K562 (cell line): ENCODE measurements at regions not wholly inside any gene's neighbourhood (a gene's known extent, or its start where the extent isn't known, plus 50 kb on each side); places are given as distances from the start of the nearest gene placed in this dataset.

Experiments
- ATAC-seq: fragments of 200-7000 bp; cut with Tn5 transposase; 3 replicates; pipeline ENCODE4 v1.9.1; 2020; ENCODE audit warnings: moderate library complexity
- BruUV-seq: library from RNA; stranded (reverse); fragments of 400-500 nt; replicated peaks from 2 replicates; lab custom pipeline; 2021; lab: Mats Ljungman, UMichigan
- CTCF ChIA-PET: fragments of 300-600 bp; formaldehyde crosslinking; extraction: SDS; loops from one replicate; lab custom pipeline; 2021; ENCODE audit warnings: low intra/inter-chr PET ratio; lab: Yijun Ruan, JAX
- POLR2A ChIA-PET: fragments of 300-600, 350-650 bp; sonication (Branson Sonifier 250); formaldehyde crosslinking; extraction: SDS; loops from one replicate; lab custom pipeline; 2021; ENCODE audit warnings: antibody characterized with exemption, inconsistent platforms; lab: Yijun Ruan, JAX
- DNase-seq, 4 experiments: peaks; one replicate each; pipeline versions ENCODE4 v3.0.0 to v3.0.0-alpha.2; 2011 to 2018; ENCODE audit warnings: low spot score in 3 of 4, mixed read lengths in 3 of 4; ENCODE audit errors: extremely low read depth in 1 of 4
- FAIRE-seq: peaks from 2 replicates; lab custom pipeline; 2011; peaks lifted over from hg19 to GRCh38; lab: Jason Lieb, UNC
- H2AFZ ChIP-seq: 2 replicates; pipeline ENCODE4 v1.6.0; 2011; ENCODE audit warnings: low read depth, low read length, control low read depth, inconsistent platforms
- H3K27ac ChIP-seq: fragments of 200-600 bp; 3 replicates; pipeline ENCODE4 v1.8.0; 2011; ENCODE audit warnings: low read depth, mild to moderate bottlenecking, control low read depth, inconsistent platforms, low read length, moderate library complexity, mixed read lengths; ENCODE audit errors: extremely low read depth
- H3K27me3 ChIP-seq, 2 experiments: fragments of 300-600 bp in 1 of 2; 2 replicates in 1 of 2; 3 replicates in 1 of 2; pipeline versions ENCODE4 v1.6.0 to v1.8.0; 2011; ENCODE audit warnings: inconsistent platforms in 2 of 2, low read length in 2 of 2, mild to moderate bottlenecking in 1 of 2, mixed read lengths in 1 of 2, moderate library complexity in 1 of 2; ENCODE audit not compliant: control insufficient read depth in 2 of 2, insufficient read depth in 2 of 2
- H3K36me3 ChIP-seq: fragments of 300-600 bp; 3 replicates; pipeline ENCODE4 v1.8.0; 2011; ENCODE audit warnings: mild to moderate bottlenecking, low read length, inconsistent platforms; ENCODE audit not compliant: control insufficient read depth, insufficient read depth
- H3K4me1 ChIP-seq, 2 experiments: fragments of 200-600 bp in 1 of 2; replicated peaks in 1 of 2; 2 replicates in 1 of 2; 3 replicates in 1 of 2; pipeline versions ENCODE4 v1.5.1 to v1.8.0; 2011; ENCODE audit warnings: inconsistent platforms in 2 of 2, low read length in 2 of 2, mild to moderate bottlenecking in 1 of 2, mixed read lengths in 1 of 2, moderate library complexity in 1 of 2; ENCODE audit not compliant: control insufficient read depth in 2 of 2, insufficient read depth in 2 of 2
- H3K4me2 ChIP-seq: 2 replicates; pipeline ENCODE4 v1.6.1; 2011; ENCODE audit warnings: low read length, control low read depth, inconsistent platforms, mixed read lengths; ENCODE audit not compliant: insufficient read depth
- H3K4me3 ChIP-seq: fragments of 200-600 bp; sonication (generic), shearing (Covaris generic); 2 replicates; pipeline ENCODE4 v1.5.1; 2016; ENCODE audit warnings: control low read depth, inconsistent platforms
- H3K79me2 ChIP-seq: fragments of 200-600 bp; 3 replicates; pipeline ENCODE4 v1.8.0; 2011; ENCODE audit warnings: low read length, inconsistent platforms; ENCODE audit not compliant: control insufficient read depth, insufficient read depth
- H3K9ac ChIP-seq, 2 experiments: 2 replicates each; pipeline versions ENCODE4 v1.6.0 to v1.6.1; 2011; ENCODE audit warnings: low read depth in 2 of 2, low read length in 2 of 2, control low read depth in 1 of 2, inconsistent platforms in 1 of 2, mild to moderate bottlenecking in 1 of 2, mixed read lengths in 1 of 2; ENCODE audit not compliant: insufficient read depth in 1 of 2
- H3K9me1 ChIP-seq: one replicate; pipeline ENCODE4 v1.6.0; 2011; ENCODE audit warnings: inconsistent platforms, mild to moderate bottlenecking, low read length, moderate library complexity; ENCODE audit not compliant: control insufficient read depth, insufficient read depth
- H3K9me3 ChIP-seq: replicated peaks from 2 replicates; pipeline ENCODE4 v1.5.1; 2011; ENCODE audit warnings: low read depth, low read length, inconsistent platforms; ENCODE audit not compliant: control insufficient read depth, insufficient read depth
- H4K20me1 ChIP-seq: replicated peaks from 2 replicates; pipeline ENCODE4 v1.6.1; 2011; ENCODE audit warnings: low read length, inconsistent platforms, mixed read lengths; ENCODE audit not compliant: control insufficient read depth, insufficient read depth
- BMI1 ChIP-seq: fragments of 150-350 bp; IDR thresholded peaks from 2 replicates; pipeline ENCODE4 v1.6.1; 2014; ENCODE audit warnings: low read length
- CTBP1 ChIP-seq: fragments of 450-650 bp; IDR thresholded peaks from 2 replicates; pipeline ENCODE4 v1.6.1; 2016; ENCODE audit warnings: borderline replicate concordance
- EHMT2 ChIP-seq: fragments of 450-650 bp; IDR thresholded peaks from 2 replicates; pipeline ENCODE4 v1.6.1; 2018; ENCODE audit warnings: antibody characterized with exemption
- ELF2 ChIP-seq: fragments of 250-450 bp; sonication (Bioruptor Pico); IDR thresholded peaks from 2 replicates; pipeline ENCODE4 v1.5.0; 2021; ENCODE audit warnings: mild to moderate bottlenecking
- ESRRB ChIP-seq: fragments of 250-450 bp; sonication (Bioruptor Pico); IDR thresholded peaks from 2 replicates; pipeline ENCODE4 v1.5.0; 2020; ENCODE audit warnings: mild to moderate bottlenecking, moderate library complexity, borderline replicate concordance
- LARP7 ChIP-seq: fragments of 450-650 bp; IDR thresholded peaks from 2 replicates; pipeline ENCODE4 v1.6.1; 2016
- MAFK ChIP-seq: IDR thresholded peaks from 2 replicates; pipeline ENCODE4 v1.6.1; 2011; ENCODE audit warnings: low read length, improper control_type of control experiment
- MECOM ChIP-seq: fragments of 250-450 bp; sonication (Bioruptor Pico); IDR thresholded peaks from 2 replicates; pipeline ENCODE4 v1.8.0; 2022; ENCODE audit warnings: inconsistent platforms
- POU5F1 ChIP-seq: fragments of 150-350 bp; IDR thresholded peaks from 2 replicates; pipeline ENCODE4 v1.6.1; 2014; ENCODE audit warnings: borderline replicate concordance, low read length, low read depth, mild to moderate bottlenecking; ENCODE audit not compliant: partially characterized antibody
- RBM15 ChIP-seq: fragments of 200-400 bp; formaldehyde crosslinking; IDR thresholded peaks from 2 replicates; pipeline ENCODE4 v1.6.1; 2018; ENCODE audit warnings: mild to moderate bottlenecking, low read length, moderate library complexity; ENCODE audit not compliant: insufficient read depth
- RNF2 ChIP-seq: sonication (generic); IDR thresholded peaks from 2 replicates; pipeline ENCODE4 v1.6.1; 2016
- SP2 ChIP-seq: IDR thresholded peaks from 2 replicates; pipeline ENCODE4 v1.6.1; 2011; ENCODE audit warnings: mild to moderate bottlenecking, low read depth, low read length, moderate library complexity; ENCODE audit not compliant: poor library complexity, severe bottlenecking; ENCODE audit errors: extremely low read depth
- SRF ChIP-seq, 2 experiments: fragments of 250-450, 450-650 bp in 1 of 2; sonication (Bioruptor Pico) in 1 of 2; sonication (generic) in 1 of 2; formaldehyde crosslinking; IDR thresholded peaks; 2 replicates each; pipeline versions ENCODE4 v1.5.0 to v1.5.1; 2020 to 2022; ENCODE audit warnings: mild to moderate bottlenecking in 1 of 2, missing genetic modification reagents in 1 of 2
- ZNF384 ChIP-seq: IDR thresholded peaks from 2 replicates; pipeline ENCODE4 v1.6.1; 2012; ENCODE audit warnings: low read depth, low read length, improper control_type of control experiment
- ZNF583 ChIP-seq: fragments of 250-450 bp; sonication (Bioruptor Pico); IDR thresholded peaks from 2 replicates; pipeline ENCODE4 v1.4.0; 2020
- ZNF696 ChIP-seq: fragments of 250-450 bp; sonication (Bioruptor Pico); conservative IDR thresholded peaks from 2 replicates; pipeline ENCODE4 v1.4.0; 2020; ENCODE audit warnings: mild to moderate bottlenecking, moderate library complexity
- WGBS: fragments of 100-300 bp; shearing (Covaris generic); methylation state at CpG from one replicate; pipeline ENCODE4 v1.1.6; 2016; ENCODE audit warnings: low coverage, mixed read lengths; ENCODE audit not compliant: insufficient coverage; ENCODE audit errors: missing lambda C conversion rate; 5-methylcytosine and 5-hydroxymethylcytosine counted together
- in situ Hi-C: fragments of 300-500 bp; cut with MboI; formaldehyde crosslinking; loops from 4 replicates; pipeline ENCODE4 v1.15.0; 2018; ENCODE audit warnings: inconsistent platforms, mixed read lengths
- intact Hi-C: fragments of 100-400 bp; cut with micrococcal nuclease; formaldehyde crosslinking; loops from 2 replicates; pipeline ENCODE4 v1.14.2; 2022
- TF ChIP-seq, protein P1 (sequence below): IDR thresholded peaks from 2 replicates; pipeline ENCODE4 v1.6.1; 2012; ENCODE audit warnings: low read depth, low read length, improper control_type of control experiment, borderline replicate concordance
- TF ChIP-seq, protein P2 (sequence below): fragments of 450-650 bp; IDR thresholded peaks from 2 replicates; pipeline ENCODE4 v1.6.1; 2017; ENCODE audit warnings: antibody characterized with exemption
- TF ChIP-seq, protein P3 (sequence below): fragments of 450-650 bp; IDR thresholded peaks from 2 replicates; pipeline ENCODE4 v1.6.1; 2016; ENCODE audit warnings: antibody characterized with exemption
- TF ChIP-seq, protein P4 (sequence below): fragments of 250-450 bp; sonication (Bioruptor Pico); IDR thresholded peaks from 2 replicates; pipeline ENCODE4 v1.9.0; 2021; ENCODE audit warnings: mild to moderate bottlenecking

DNA sequence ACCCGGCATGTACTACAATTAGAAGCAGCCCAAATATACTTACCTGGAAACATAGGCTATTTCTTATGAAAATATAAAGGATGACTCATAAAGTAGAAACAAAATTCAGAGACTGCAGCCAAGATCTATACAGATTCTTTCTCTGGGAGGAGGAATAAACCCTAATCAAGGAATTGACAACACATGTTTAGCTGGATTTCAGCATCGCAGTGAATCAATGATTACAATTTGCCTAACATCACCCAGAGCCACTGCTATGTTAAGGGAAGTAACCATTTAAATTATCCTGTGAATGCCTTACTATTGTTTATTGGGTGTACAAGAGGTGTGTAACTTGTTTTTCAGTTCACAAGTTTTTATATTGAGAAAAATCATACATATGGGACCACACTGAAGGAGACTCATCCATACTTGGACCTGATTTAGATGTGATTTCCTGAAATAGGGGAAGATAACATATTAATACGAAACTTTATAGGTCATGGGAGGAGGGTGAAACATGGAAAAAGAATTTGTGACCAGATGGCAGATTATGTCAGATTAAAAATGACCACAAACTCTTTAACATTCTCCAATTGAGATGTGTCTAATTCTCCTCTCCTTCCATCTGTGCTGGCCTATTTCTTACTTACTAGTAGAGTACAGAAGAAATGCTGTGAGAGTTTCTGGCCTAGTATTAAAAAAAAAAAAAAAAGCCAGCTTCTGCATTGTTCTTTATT is 1168.4 kb downstream of the SLITRK1 start:
- Histone ChIP-seq H3K4me3 (no peak overlapping the region), H4K20me1 (no peaks in the 10 kb centered on the region), H3K9me1 (no peaks in the 10 kb centered on the region), H3K9me3 (no peaks in the 10 kb centered on the region), H3K36me3 (no peaks in the 10 kb centered on the region), H3K79me2 (no peaks in the 10 kb centered on the region), H3K27ac (no peak overlapping the region), H3K9ac (no peak overlapping the region), H3K27me3 (no peaks in the 10 kb centered on the region), H3K4me1 (no peaks in the 10 kb centered on the region), H3K4me2 (no peak overlapping the region), H2AFZ (no peak overlapping the region)
- no TSS peak for BruUV-seq
- intact Hi-C loops (no loop called here), in situ Hi-C loops (no loop called here)
- TF ChIP-seq, protein P1, sequence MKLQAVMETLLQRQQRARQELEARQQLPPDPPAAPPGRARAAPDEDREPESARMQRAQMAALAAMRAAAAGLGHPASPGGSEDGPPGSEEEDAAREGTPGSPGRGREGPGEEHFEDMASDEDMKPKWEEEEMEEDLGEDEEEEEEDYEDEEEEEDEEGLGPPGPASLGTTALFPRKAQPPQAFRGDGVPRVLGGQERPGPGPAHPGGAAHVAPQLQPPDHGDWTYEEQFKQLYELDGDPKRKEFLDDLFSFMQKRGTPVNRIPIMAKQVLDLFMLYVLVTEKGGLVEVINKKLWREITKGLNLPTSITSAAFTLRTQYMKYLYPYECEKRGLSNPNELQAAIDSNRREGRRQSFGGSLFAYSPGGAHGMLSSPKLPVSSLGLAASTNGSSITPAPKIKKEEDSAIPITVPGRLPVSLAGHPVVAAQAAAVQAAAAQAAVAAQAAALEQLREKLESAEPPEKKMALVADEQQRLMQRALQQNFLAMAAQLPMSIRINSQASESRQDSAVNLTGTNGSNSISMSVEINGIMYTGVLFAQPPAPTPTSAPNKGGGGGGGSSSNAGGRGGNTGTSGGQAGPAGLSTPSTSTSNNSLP: no peak
- TF ChIP-seq ZNF583 (CRISPR knock-in tag) (no peak), EHMT2 (no peak), SRF (CRISPR knock-in tag; IDR thresholded peaks at IDR 0.05) (no peak), RBM15 (no peak), ZNF384 (no peak), LARP7 (no peak), ZNF696 (no peak), RNF2 (no peak), MAFK (no peak), POU5F1 (no peak), BMI1 (no peak), ESRRB (CRISPR knock-in tag) (no peak), ELF2 (CRISPR knock-in tag) (no peak), CTBP1 (no peak), SP2 (no peak), MECOM (CRISPR knock-in tag) (no peak)
- TF ChIP-seq, protein P2, sequence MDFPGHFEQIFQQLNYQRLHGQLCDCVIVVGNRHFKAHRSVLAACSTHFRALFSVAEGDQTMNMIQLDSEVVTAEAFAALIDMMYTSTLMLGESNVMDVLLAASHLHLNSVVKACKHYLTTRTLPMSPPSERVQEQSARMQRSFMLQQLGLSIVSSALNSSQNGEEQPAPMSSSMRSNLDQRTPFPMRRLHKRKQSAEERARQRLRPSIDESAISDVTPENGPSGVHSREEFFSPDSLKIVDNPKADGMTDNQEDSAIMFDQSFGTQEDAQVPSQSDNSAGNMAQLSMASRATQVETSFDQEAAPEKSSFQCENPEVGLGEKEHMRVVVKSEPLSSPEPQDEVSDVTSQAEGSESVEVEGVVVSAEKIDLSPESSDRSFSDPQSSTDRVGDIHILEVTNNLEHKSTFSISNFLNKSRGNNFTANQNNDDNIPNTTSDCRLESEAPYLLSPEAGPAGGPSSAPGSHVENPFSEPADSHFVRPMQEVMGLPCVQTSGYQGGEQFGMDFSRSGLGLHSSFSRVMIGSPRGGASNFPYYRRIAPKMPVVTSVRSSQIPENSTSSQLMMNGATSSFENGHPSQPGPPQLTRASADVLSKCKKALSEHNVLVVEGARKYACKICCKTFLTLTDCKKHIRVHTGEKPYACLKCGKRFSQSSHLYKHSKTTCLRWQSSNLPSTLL: no peak
- TF ChIP-seq, protein P3, sequence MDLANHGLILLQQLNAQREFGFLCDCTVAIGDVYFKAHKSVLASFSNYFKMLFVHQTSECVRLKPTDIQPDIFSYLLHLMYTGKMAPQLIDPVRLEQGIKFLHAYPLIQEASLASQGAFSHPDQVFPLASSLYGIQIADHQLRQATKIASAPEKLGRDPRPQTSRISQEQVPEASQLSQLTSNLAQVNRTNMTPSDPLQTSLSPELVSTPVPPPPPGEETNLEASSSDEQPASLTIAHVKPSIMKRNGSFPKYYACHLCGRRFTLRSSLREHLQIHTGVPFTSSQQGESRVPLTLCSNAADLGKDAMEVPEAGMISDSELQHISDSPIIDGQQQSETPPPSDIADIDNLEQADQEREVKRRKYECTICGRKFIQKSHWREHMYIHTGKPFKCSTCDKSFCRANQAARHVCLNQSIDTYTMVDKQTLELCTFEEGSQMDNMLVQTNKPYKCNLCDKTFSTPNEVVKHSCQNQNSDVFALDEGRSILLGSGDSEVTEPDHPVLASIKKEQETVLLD: no peak
- TF ChIP-seq, protein P4, sequence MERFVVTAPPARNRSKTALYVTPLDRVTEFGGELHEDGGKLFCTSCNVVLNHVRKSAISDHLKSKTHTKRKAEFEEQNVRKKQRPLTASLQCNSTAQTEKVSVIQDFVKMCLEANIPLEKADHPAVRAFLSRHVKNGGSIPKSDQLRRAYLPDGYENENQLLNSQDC (CRISPR knock-in tag): no peak
- no peak for ATAC-seq
- no peak for DNase-seq
- FAIRE-seq: no peak
- ChIA-PET CTCF (no interaction called here), POLR2A (no interaction called here)
- WGBS: 7% methylated on average over 3 of the region's 3 CpGs
